OCI-LY7 (cell line): ENCODE measurements at regions not wholly inside any gene's neighbourhood (a gene's known extent, or its start where the extent isn't known, plus 50 kb on each side); places are given as distances from the start of the nearest gene placed in this dataset.

Source experiments
- CTCF ChIP-seq: fragments of 200-600 bp; sonication (generic); conservative IDR thresholded peaks from 2 replicates; pipeline ENCODE4 v1.5.1; 2014; ENCODE audit warnings: mild to moderate bottlenecking, antibody characterized with exemption, low read length, moderate library complexity, mixed read lengths
- EZH2phosphoT487 ChIP-seq: fragments of 200-600 bp; sonication (generic); IDR thresholded peaks from 2 replicates; pipeline ENCODE4 v1.6.1; 2018; ENCODE audit warnings: low read depth, borderline replicate concordance, mild to moderate bottlenecking, mixed run types, antibody characterized with exemption, low read length, moderate library complexity, mixed read lengths

GRCh38 chr7:34342387-34342786, 315.6 kb upstream of the NPSR1 start:
- no peak for TF ChIP-seq CTCF
- no peak for TF ChIP-seq EZH2phosphoT487
